NT2/D1 (cell line): ENCODE measurements at regions not wholly inside any gene's neighbourhood (a gene's known extent, or its start where the extent isn't known, plus 50 kb on each side); places are given as distances from the start of the nearest gene placed in this dataset.

Source experiments
- DNase-seq: peaks from one replicate; pipeline ENCODE4 v3.0.0-alpha.2; 2011; ENCODE audit warnings: low read depth, low spot score
- H3K27me3 ChIP-seq: 2 replicates; pipeline ENCODE4 v1.6.0; 2011; ENCODE audit warnings: mild to moderate bottlenecking; ENCODE audit not compliant: insufficient read length, insufficient read depth
- H3K36me3 ChIP-seq: 2 replicates; pipeline ENCODE4 v1.6.1; 2011; ENCODE audit warnings: mild to moderate bottlenecking, low read length, mixed read lengths; ENCODE audit not compliant: insufficient read depth, insufficient read length
- H3K4me1 ChIP-seq: 2 replicates; pipeline ENCODE4 v1.5.1; 2011; ENCODE audit not compliant: insufficient read depth, insufficient read length
- H3K4me3 ChIP-seq: 2 replicates; pipeline ENCODE4 v1.5.1; 2011; ENCODE audit warnings: low read depth; ENCODE audit not compliant: insufficient read length
- H3K9ac ChIP-seq: 2 replicates; pipeline ENCODE4 v1.6.0; 2011; ENCODE audit warnings: low read depth; ENCODE audit not compliant: insufficient read length
- H3K9me3 ChIP-seq: 2 replicates; pipeline ENCODE4 v1.5.1; 2011; ENCODE audit warnings: mild to moderate bottlenecking, low read length; ENCODE audit not compliant: insufficient read depth
- SUZ12 ChIP-seq: IDR thresholded peaks from 2 replicates; pipeline ENCODE4 v1.6.1; 2011; ENCODE audit not compliant: insufficient read length, insufficient read depth; ENCODE audit errors: extremely low read depth
- YY1 ChIP-seq: IDR thresholded peaks from 2 replicates; pipeline ENCODE4 v1.6.1; 2011; ENCODE audit not compliant: insufficient read length, insufficient read depth
- ZNF274 ChIP-seq: IDR thresholded peaks from 2 replicates; pipeline ENCODE4 v1.6.1; 2011; ENCODE audit warnings: mild to moderate bottlenecking, low read depth, low read length

GRCh38 chr1:106968644-106969043 lies 87.8 kb upstream of the PRMT6 start:
- no peak for DNase-seq
- H3K27me3 ChIP-seq: no peaks in the 10 kb centered on the region
- H3K4me1 ChIP-seq: no peaks in the 10 kb centered on the region
- H3K9me3 ChIP-seq: no peaks in the 10 kb centered on the region
- no peak overlapping the region for H3K4me3 ChIP-seq
- TF ChIP-seq YY1 (no peak), SUZ12 (no peak), ZNF274 (no peak)
- H3K36me3 ChIP-seq: no peaks in the 10 kb centered on the region
- H3K9ac ChIP-seq: no peak overlapping the region

DNA sequence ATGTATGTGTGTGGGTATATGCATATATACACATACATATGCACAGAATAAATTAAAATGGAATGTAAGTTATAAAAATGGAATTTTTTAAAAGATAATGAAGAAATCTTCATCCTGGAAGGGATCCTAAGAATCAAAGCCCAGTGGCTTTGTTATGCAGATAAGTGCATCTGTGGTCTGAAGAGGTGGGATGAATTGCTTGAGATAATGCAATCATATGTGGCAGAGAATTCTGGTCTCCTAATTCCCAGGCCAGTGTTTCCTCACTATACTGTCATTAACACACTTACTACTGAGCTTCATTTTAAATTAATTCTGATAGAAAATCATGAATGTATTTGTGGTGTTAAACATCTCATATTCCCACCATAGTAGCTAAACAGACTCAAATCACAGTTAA lies 86.7 kb upstream of the PRMT6 start:
- no peak for DNase-seq
- no peak for TF ChIP-seq SUZ12

DNA sequence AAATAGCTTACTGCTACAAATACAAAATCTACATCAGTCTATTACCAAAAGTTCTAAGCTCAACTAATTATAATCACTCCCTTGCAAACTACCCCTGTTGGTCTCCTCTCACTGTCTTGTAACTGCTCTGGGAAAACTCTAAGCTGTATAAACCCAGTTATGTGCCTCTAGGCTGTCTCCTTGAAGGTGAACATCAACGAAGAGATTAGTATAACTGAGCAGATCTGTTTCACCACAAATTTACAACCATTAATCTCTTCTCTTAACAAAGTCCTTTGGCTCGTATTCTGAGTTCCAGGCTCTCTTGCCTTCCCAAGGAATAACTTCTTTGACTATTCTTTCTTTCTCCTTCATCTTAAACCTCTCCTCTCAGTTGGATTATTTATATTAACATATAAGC lies 84.4 kb upstream of the PRMT6 start:
- Histone ChIP-seq H3K4me1 (no peaks in the 10 kb centered on the region), H3K9me3 (peaks cover 15% of the 10 kb centered on the region), H3K9ac (no peak overlapping the region), H3K36me3 (no peaks in the 10 kb centered on the region), H3K4me3 (no peak overlapping the region), H3K27me3 (no peaks in the 10 kb centered on the region)
- TF ChIP-seq YY1: no peak
- TF ChIP-seq SUZ12: no peak
- no peak for TF ChIP-seq ZNF274
- DNase-seq: no peak

More for the DNA sequence above, 86.7 kb upstream of the PRMT6 start:
- no peaks in the 10 kb centered on the region for H3K4me1 ChIP-seq
- no peaks in the 10 kb centered on the region for H3K27me3 ChIP-seq
- H3K9ac ChIP-seq: no peak overlapping the region
- H3K9me3 ChIP-seq: no peaks in the 10 kb centered on the region
- no peaks in the 10 kb centered on the region for H3K36me3 ChIP-seq
- H3K4me3 ChIP-seq: no peak overlapping the region

DNA sequence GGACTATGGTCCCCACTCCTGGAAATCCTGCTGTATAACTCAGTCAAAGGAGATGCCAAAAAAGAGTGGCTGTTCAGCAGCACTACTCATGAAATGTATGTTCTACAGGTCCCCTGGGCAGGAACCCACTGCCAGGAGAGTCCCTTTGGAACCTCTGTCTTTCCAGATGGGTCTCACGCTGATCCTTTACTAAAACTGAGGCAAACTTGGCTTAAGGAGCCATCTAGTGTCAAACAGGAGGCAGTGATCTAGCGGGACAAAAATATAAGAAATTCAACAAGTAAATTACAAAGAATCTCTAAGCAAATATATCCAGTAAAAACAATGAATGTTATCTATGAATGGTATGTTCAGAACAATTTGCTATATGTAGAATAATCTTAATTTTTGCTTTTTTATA lies 80.5 kb upstream of the PRMT6 start:
- TF ChIP-seq YY1: no peak

DNA sequence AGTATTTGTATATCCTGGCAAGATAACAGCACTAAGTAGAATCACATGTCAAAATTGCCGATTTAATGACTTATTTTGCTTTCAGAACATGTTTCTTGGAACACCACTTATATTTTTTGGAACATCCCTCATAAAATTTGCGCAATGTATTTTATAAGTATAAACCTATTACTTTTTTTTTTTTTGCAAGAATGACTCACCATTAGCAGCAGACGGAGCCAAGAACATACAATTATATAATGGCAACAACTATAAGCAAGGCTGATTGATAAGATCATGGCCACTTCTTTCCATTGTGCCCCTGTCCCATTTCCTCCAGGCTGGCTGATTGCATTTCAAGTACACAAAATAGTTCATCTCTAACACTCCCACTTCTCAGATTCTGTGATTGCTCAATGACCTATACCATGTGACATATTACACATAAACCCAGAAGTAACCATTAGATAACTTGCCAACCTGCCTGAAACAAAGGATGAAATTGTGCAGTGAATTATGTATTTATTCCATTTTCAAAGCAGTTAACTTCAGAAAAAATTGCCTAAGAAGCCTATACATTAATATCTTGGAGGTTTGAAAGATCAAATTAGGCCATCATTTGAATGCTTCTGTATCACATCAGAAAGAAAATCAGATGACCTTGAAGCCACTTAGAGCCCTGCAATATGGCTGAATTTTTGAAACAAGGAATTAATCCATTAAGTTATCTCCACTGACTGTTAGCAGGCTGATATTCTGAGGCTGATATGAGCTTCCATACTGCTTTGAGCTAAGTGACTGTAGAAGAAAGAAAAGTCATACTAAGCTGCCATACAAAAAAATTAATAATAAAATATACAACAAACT lies 77.8 kb upstream of the PRMT6 start:
- peaks cover 20% of the 10 kb centered on the region for H3K9me3 ChIP-seq
- DNase-seq: no peak
- no peaks in the 10 kb centered on the region for H3K36me3 ChIP-seq
- H3K27me3 ChIP-seq: no peaks in the 10 kb centered on the region
- no peak for TF ChIP-seq YY1
- no peaks in the 10 kb centered on the region for H3K4me1 ChIP-seq
- no peak overlapping the region for H3K9ac ChIP-seq
- H3K4me3 ChIP-seq: no peak overlapping the region

More for the DNA sequence above, 80.5 kb upstream of the PRMT6 start:
- Histone ChIP-seq H3K36me3 (no peaks in the 10 kb centered on the region), H3K27me3 (no peaks in the 10 kb centered on the region), H3K9ac (no peak overlapping the region), H3K4me1 (no peaks in the 10 kb centered on the region), H3K4me3 (no peak overlapping the region), H3K9me3 (peaks cover 20% of the 10 kb centered on the region)
- DNase-seq: peak; percentile 15

DNA sequence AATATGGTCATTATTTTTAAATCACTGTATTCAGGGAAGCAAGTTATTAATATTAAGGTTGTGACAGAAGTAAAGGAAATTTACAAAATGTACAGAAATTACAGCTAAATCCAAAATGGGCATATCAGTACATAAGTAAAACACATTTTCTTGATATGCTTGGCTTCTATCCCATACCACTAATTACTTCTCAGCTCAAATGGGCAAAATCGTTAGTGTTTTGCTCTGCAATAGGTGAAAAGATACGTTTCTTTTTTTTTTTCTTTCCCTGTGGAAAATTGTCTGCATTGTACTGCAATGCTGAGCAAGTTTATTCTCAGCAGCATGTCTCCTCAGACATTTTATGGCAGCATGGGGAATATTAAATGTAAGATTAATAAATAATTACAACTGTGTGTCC lies 77.1 kb upstream of the PRMT6 start:
- Histone ChIP-seq H3K27me3 (no peaks in the 10 kb centered on the region), H3K9me3 (peaks cover 20% of the 10 kb centered on the region)

DNA sequence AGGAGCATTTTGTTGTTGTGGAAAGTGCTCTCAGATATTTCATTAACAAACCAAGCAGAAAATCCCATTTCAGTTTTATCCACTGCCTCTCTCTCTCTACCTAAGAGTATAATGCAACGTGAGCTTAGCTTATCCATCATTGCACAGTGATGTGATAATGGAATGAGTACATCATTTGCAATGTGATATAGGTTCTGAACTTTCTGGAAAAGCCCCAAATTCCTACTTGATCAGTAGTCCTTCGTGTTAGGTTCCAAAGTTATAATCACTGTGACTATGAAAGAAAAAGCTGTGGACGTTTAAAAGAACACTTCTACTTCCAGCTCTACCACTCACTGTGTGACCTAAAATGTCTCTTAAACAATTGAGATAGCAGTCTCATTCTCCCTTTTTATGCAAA lies 76.4 kb upstream of the PRMT6 start:
- TF ChIP-seq YY1: no peak
- TF ChIP-seq ZNF274: no peak
- TF ChIP-seq SUZ12: no peak
- no peak overlapping the region for H3K9ac ChIP-seq
- H3K4me3 ChIP-seq: no peak overlapping the region
- no peaks in the 10 kb centered on the region for H3K36me3 ChIP-seq
- peaks cover 20% of the 10 kb centered on the region for H3K9me3 ChIP-seq
- no peaks in the 10 kb centered on the region for H3K27me3 ChIP-seq
- DNase-seq: no peak
- H3K4me1 ChIP-seq: no peaks in the 10 kb centered on the region

More for the DNA sequence above, 77.1 kb upstream of the PRMT6 start:
- Histone ChIP-seq H3K4me3 (no peak overlapping the region), H3K36me3 (no peaks in the 10 kb centered on the region), H3K9ac (no peak overlapping the region), H3K4me1 (no peaks in the 10 kb centered on the region)
- DNase-seq: no peak
- TF ChIP-seq YY1 (no peak), SUZ12 (no peak), ZNF274 (no peak)
